Osteocyte (in vitro differentiated cells): ENCODE measurements at regions not wholly inside any gene's neighbourhood (a gene's known extent, or its start where the extent isn't known, plus 50 kb on each side); places are given as distances from the start of the nearest gene placed in this dataset.

Experiments
- DNase-seq: peaks from one replicate; pipeline ENCODE4 v3.0.0; 2021; ENCODE audit warnings: mixed read lengths; ENCODE audit not compliant: unreplicated experiment; ENCODE audit errors: extremely low spot score
- H3K27ac Mint-ChIP-seq: one replicate; pipeline ENCODE4 v1.8.0; 2021; ENCODE audit warnings: mild to moderate bottlenecking, mixed read lengths; ENCODE audit not compliant: unreplicated experiment
- H3K27me3 Mint-ChIP-seq: one replicate; pipeline ENCODE4 v1.8.0; 2021; ENCODE audit warnings: mixed read lengths; ENCODE audit not compliant: unreplicated experiment
- H3K36me3 Mint-ChIP-seq: one replicate; pipeline ENCODE4 v1.8.0; 2021; ENCODE audit warnings: mixed read lengths; ENCODE audit not compliant: unreplicated experiment
- H3K4me1 Mint-ChIP-seq: one replicate; pipeline ENCODE4 v1.8.0; 2021; ENCODE audit warnings: mixed read lengths; ENCODE audit not compliant: unreplicated experiment
- H3K4me3 Mint-ChIP-seq: one replicate; pipeline ENCODE4 v1.8.0; 2021; ENCODE audit warnings: mild to moderate bottlenecking, moderate library complexity, mixed read lengths; ENCODE audit not compliant: unreplicated experiment
- H3K9me3 Mint-ChIP-seq: one replicate; pipeline ENCODE4 v1.8.0; 2021; ENCODE audit warnings: mixed read lengths; ENCODE audit not compliant: unreplicated experiment
- CTCF ChIP-seq: fragments of 200-600 bp; sonication (generic); IDR thresholded peaks from 2 replicates; pipeline ENCODE4 v1.5.0; 2021; ENCODE audit warnings: antibody characterized with exemption, mild to moderate bottlenecking, moderate library complexity

- H3K27me3 Mint-ChIP-seq, result no peaks in the 10 kb centered on the region
- no peaks in the 10 kb centered on the region for H3K36me3 Mint-ChIP-seq
- H3K9me3 Mint-ChIP-seq, result no peaks in the 10 kb centered on the region
- TF ChIP-seq CTCF, result no peak
- H3K4me1 Mint-ChIP-seq, result no peaks in the 10 kb centered on the region
- H3K27ac Mint-ChIP-seq, result no peak overlapping the region
- H3K4me3 Mint-ChIP-seq, result no peak overlapping the region
- no peak for DNase-seq
Observed at GRCh38 chr16:75942351-75942750, 216.1 kb upstream of the CPHXL start.

- Mint-ChIP-seq H3K27me3 (no peaks in the 10 kb centered on the region), H3K27ac (no peak overlapping the region), H3K36me3 (no peaks in the 10 kb centered on the region), H3K9me3 (no peaks in the 10 kb centered on the region), H3K4me1 (no peaks in the 10 kb centered on the region), H3K4me3 (no peak overlapping the region)
- TF ChIP-seq CTCF, result no peak
- DNase-seq, result no peak
Observed at GRCh38 chr16:75942936-75943335, 216.6 kb upstream of the CPHXL start.

GRCh38 chr16:75943705-75944514 lies 217.6 kb upstream of the CPHXL start:
- TF ChIP-seq CTCF, result no peak
- Mint-ChIP-seq H3K4me1 (no peaks in the 10 kb centered on the region), H3K27ac (no peak overlapping the region), H3K36me3 (no peaks in the 10 kb centered on the region), H3K27me3 (no peaks in the 10 kb centered on the region), H3K9me3 (no peaks in the 10 kb centered on the region), H3K4me3 (no peak overlapping the region)
- no peak for DNase-seq

- no peak for DNase-seq
- H3K4me3 Mint-ChIP-seq, result no peak overlapping the region
Observed at GRCh38 chr16:75945916-75946457, 219.7 kb upstream of the CPHXL start.

More at GRCh38 chr16:75945916-75946457, 219.7 kb upstream of the CPHXL start:
- Mint-ChIP-seq H3K4me1 (no peaks in the 10 kb centered on the region), H3K27me3 (no peaks in the 10 kb centered on the region), H3K27ac (no peak overlapping the region), H3K9me3 (no peaks in the 10 kb centered on the region), H3K36me3 (no peaks in the 10 kb centered on the region)
- no peak for TF ChIP-seq CTCF
